Left ventricle myocardium inferior (tissue), 1 donor: ENCODE measurements at regions not wholly inside any gene's neighbourhood (a gene's known extent, or its start where the extent isn't known, plus 50 kb on each side); places are given as distances from the start of the nearest gene placed in this dataset.

Experiments
- DNase-seq: peaks from one replicate; pipeline ENCODE4 v3.0.0-alpha.2; 2020
- H3K27ac ChIP-seq: fragments of 200-600 bp; replicated peaks from 2 replicates; pipeline ENCODE4 v1.8.0; 2021
- H3K27me3 ChIP-seq: fragments of 200-600 bp; 2 replicates; pipeline ENCODE4 v1.8.0; 2021; ENCODE audit warnings: low read depth
- H3K36me3 ChIP-seq: fragments of 200-600 bp; 2 replicates; pipeline ENCODE4 v1.8.0; 2021
- H3K4me1 ChIP-seq: fragments of 200-600 bp; 2 replicates; pipeline ENCODE4 v1.8.0; 2021
- H3K4me3 ChIP-seq: fragments of 200-600 bp; 2 replicates; pipeline ENCODE4 v1.8.0; 2021; ENCODE audit warnings: mild to moderate bottlenecking, moderate library complexity
- H3K9me3 ChIP-seq: fragments of 200-600 bp; replicated peaks from 2 replicates; pipeline ENCODE4 v1.8.0; 2021
- intact Hi-C: fragments of 100-400 bp; cut with micrococcal nuclease; formaldehyde crosslinking; loops from one replicate; pipeline ENCODE4 v1.11.0; 2022
- TF ChIP-seq, protein P1 (sequence below): fragments of 200-600 bp; IDR thresholded peaks from 2 replicates; pipeline ENCODE4 v1.8.0; 2021; ENCODE audit warnings: antibody characterized with exemption, mild to moderate bottlenecking, borderline replicate concordance
- donor health status: DM: no; HTN: yes; CAD: no; lungs with severe emphysema.

DNA sequence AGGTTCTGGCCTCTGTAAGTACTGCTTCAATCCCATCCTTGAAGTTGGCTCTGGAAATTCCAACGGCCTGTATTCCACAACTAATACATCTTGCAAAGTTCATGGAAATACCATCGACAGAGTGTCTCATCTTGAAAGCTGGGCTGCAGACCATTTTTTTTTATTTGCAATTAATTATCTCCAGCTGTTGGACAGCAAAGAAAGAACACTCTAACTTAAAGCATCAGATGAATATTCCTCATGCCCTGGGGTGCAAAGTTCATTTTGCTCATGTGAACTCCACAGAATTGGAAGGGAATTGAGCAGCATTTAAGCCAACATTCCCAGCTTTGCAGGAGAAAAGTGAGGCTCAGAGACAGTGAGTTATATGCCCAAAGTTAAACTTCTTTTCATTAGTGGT lies 96.5 kb upstream of the PIEZO2 start:
- Histone ChIP-seq H3K36me3 (no peaks in the 10 kb centered on the region), H3K27ac (no peak overlapping the region), H3K9me3 (no peaks in the 10 kb centered on the region), H3K4me3 (no peak overlapping the region), H3K27me3 (peaks cover 7% of the 10 kb centered on the region), H3K4me1 (no peaks in the 10 kb centered on the region)
- intact Hi-C loops, result no loop called here
- no peak for DNase-seq
- TF ChIP-seq, protein P1, sequence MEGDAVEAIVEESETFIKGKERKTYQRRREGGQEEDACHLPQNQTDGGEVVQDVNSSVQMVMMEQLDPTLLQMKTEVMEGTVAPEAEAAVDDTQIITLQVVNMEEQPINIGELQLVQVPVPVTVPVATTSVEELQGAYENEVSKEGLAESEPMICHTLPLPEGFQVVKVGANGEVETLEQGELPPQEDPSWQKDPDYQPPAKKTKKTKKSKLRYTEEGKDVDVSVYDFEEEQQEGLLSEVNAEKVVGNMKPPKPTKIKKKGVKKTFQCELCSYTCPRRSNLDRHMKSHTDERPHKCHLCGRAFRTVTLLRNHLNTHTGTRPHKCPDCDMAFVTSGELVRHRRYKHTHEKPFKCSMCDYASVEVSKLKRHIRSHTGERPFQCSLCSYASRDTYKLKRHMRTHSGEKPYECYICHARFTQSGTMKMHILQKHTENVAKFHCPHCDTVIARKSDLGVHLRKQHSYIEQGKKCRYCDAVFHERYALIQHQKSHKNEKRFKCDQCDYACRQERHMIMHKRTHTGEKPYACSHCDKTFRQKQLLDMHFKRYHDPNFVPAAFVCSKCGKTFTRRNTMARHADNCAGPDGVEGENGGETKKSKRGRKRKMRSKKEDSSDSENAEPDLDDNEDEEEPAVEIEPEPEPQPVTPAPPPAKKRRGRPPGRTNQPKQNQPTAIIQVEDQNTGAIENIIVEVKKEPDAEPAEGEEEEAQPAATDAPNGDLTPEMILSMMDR, result no peak

DNA sequence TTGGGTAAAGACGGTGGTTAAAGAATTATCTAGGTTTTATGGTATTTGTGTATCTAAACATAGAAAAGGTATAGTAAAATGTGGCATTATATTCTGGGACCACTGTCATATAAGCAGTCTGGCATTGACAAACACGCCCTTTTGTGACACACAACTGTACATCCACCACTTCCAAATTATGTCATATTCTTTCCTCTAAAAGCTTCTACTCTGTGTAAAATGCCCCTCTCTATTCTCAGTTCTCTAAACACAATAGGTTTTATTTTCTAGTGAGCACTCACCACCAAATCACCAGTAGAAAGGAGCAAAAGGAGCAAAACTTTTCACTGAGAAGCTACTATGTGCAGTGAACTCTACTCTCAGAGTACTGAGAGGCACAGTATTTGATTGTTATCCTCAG lies 88.1 kb upstream of the PIEZO2 start:
- H3K27ac ChIP-seq, result no peak overlapping the region
- no peaks in the 10 kb centered on the region for H3K36me3 ChIP-seq
- H3K4me1 ChIP-seq, result no peaks in the 10 kb centered on the region
- H3K9me3 ChIP-seq, result peaks cover 18% of the 10 kb centered on the region
- H3K4me3 ChIP-seq, result no peak overlapping the region
- DNase-seq, result no peak
- no peaks in the 10 kb centered on the region for H3K27me3 ChIP-seq
- intact Hi-C loops, result no loop called here
- TF ChIP-seq, protein P1, result no peak

DNA sequence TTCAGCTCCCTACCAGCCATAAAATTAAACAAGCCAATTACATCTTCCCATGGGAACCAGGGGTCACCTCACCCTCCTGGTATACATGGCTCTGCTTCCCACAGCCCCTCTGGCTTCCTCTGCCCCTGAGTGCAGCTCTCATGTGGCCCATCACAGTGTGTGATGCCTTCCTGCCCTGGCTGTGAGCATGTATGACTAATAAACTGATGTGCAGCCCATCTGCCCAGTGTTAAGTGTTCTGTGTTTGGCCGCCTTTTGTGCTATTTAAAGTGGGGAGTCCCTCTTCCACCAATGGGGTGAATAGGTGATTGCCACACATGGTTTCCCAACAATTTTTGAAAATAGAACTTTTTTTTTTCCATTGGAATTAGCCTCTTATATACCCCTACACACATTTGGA lies 87.7 kb upstream of the PIEZO2 start:
- DNase-seq, result no peak
- H3K4me1 ChIP-seq, result no peaks in the 10 kb centered on the region
- peaks cover 18% of the 10 kb centered on the region for H3K9me3 ChIP-seq
- no peaks in the 10 kb centered on the region for H3K36me3 ChIP-seq
- intact Hi-C loops, result no loop called here
- TF ChIP-seq, protein P1, result no peak
- no peaks in the 10 kb centered on the region for H3K27me3 ChIP-seq
- H3K4me3 ChIP-seq, result no peak overlapping the region
- no peak overlapping the region for H3K27ac ChIP-seq

DNA sequence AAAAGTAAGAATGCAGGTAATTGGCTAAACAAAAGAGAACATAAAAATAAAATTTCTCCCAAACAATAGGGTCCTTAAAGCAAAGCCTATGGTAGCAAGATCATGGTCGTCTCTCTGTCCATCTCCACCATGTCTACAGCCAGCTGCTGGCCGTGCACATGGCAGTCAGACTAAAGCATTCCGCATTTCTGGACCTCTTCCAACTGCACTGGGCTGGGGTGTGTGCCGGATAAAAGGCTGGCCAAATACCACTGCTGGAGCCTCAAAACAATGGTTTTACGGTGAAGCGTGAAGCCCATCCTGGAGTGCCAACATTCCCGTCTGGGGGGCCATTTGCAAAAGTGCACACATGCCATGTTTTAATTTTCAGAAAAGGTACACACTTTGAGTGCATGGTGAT lies 74.8 kb upstream of the PIEZO2 start:
- intact Hi-C loops, result no loop called here
- no peak overlapping the region for H3K27ac ChIP-seq
- H3K4me1 ChIP-seq, result no peaks in the 10 kb centered on the region
- no peaks in the 10 kb centered on the region for H3K36me3 ChIP-seq
- TF ChIP-seq, protein P1, result no peak
- no peak overlapping the region for H3K4me3 ChIP-seq
- no peaks in the 10 kb centered on the region for H3K9me3 ChIP-seq
- peaks cover 10% of the 10 kb centered on the region for H3K27me3 ChIP-seq
- no peak for DNase-seq

DNA sequence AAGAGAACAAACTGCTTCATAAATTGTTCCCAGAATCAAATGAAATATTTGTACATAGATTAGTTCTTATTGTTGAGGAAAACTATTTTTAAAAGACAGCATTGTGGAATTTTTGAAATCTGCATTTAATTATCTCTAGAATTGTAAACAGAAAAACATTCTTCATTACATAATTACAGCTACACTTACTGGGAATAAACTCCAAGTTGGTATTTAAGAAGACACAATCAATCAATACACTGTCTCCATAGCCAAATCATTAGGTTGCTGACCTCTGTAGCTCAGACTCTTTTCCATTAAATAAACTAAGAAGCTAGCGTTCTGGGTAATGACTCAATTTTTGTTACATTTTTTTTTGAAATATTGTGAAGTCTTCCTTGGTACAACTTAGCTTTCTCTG lies 70.2 kb upstream of the PIEZO2 start:
- Histone ChIP-seq H3K4me1 (no peaks in the 10 kb centered on the region), H3K27me3 (peaks cover 21% of the 10 kb centered on the region), H3K27ac (no peak overlapping the region), H3K9me3 (no peaks in the 10 kb centered on the region), H3K36me3 (no peaks in the 10 kb centered on the region), H3K4me3 (no peak overlapping the region)
- TF ChIP-seq, protein P1, result no peak
- no peak for DNase-seq
- intact Hi-C loops, result no loop called here

DNA sequence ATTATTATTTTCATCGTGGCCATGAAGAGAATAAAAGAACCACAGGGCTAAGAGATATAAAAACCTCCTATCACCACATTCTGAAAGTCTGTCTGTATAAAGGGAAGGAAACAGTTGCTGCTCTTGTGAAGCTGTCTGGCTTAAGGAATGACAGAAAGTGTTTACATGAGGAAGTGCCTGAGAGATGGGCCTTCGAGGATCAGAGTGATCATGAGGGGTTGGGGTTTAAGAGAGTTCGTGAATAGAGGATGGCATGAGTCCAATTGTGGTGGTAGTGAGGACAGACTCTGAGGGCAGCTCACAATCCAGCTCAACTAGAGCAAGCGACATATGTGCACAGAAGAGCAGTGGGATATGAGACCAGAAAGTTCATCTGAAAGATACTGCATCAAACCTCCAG lies 65.8 kb upstream of the PIEZO2 start:
- Histone ChIP-seq H3K9me3 (no peaks in the 10 kb centered on the region), H3K4me3 (no peak overlapping the region), H3K4me1 (no peaks in the 10 kb centered on the region), H3K36me3 (no peaks in the 10 kb centered on the region), H3K27me3 (peaks cover 18% of the 10 kb centered on the region), H3K27ac (no peak overlapping the region)
- TF ChIP-seq, protein P1, result no peak
- intact Hi-C loops, result no loop called here
- no peak for DNase-seq
